GM19099 (cell line): ENCODE measurements at regions not wholly inside any gene's neighbourhood (a gene's known extent, or its start where the extent isn't known, plus 50 kb on each side); places are given as distances from the start of the nearest gene placed in this dataset.

Experiments used
- POLR2A ChIP-seq: IDR thresholded peaks from 3 replicates; pipeline ENCODE4 v1.6.1; 2011; ENCODE audit warnings: low read depth; ENCODE audit not compliant: insufficient read length; ENCODE audit errors: extremely low read depth

- no peak for TF ChIP-seq POLR2A
These were observed 126.1 kb upstream of the CPEB4 start for GRCh38 chr5:173762045-173762444.

- TF ChIP-seq POLR2A = no peak
These were observed 125.2 kb upstream of the CPEB4 start for GRCh38 chr5:173762930-173763329.

- no peak for TF ChIP-seq POLR2A
These were observed 124.7 kb upstream of the CPEB4 start for GRCh38 chr5:173763410-173763809.

DNA sequence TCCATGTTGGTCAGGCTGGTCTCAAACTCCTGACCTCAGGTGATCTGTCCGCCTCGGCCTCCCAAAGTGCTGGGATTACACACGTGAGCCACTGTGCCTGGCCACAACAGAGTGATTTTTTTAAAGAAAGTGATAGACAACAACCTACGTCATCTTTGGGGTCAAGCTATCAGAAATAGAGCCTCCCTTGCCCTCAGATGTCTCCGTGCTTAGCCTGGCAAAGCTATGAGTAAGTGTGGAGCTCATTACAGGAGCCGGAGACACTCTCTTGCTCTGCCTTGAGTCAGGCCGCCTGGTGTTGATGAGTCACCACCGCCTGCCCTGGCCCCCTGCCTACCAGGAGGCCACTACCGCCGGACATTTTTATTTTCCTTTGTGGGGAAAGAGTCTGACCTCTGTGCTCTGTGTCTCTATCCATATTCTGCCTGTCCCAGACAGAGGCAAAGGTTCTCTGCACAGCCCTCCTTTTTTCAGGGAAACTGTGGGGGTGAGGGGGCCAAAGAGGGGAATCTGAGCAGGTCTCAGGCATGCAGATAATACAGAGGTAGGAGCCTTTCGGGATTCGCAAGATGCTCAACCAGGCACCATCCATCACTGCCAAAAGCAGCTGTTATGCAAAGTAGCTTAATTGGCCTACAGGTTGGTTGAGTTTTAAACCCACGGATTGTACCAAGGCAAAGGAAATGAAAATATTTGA lies 123.7 kb upstream of the CPEB4 start:
- no peak for TF ChIP-seq POLR2A

DNA sequence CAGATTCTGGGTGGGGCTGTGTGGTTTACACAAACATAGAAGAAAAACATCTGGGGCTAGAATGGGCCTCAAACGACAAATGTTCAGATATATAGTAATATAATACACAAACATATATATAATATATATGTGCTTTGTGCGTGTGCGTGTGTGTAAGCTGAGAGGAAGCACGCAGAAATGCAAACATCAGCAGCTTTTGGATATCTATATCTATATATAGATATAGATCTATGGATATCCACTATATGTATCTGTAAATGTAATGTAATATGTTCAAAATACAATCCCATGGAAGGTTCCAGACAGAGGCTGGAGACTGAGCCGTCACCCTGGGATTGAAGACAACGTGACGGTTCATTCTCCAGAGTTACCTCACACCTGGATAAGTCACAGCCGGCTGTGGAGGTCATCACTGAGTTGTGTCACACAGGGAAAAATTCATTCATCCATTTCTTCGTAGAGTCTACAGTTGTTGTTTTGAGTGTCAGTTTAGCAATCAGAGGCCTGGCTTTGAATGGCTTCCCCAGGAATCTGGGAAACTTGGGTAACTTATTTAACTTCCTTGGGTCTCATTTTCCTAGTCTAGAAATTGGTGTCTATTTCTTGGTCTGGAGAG lies 123.0 kb upstream of the CPEB4 start:
- TF ChIP-seq POLR2A = no peak

DNA sequence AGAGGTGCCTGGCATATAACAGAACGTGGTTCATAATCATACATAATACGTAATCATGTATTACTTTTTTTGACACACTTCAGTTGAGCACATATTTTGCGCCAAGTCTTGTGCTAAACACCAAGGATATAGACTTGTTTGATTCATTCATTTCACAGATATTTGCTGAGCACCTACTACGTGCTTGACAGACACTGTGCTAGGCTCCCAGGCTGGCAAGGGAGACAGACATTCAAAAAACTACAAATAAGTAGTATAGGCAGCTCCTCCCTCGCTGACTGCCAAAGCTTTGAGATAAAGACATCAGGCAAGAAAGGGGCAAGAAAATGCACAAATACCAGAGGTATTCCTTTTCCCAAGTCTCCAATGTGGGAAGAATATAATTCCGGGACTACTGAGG lies 122.5 kb upstream of the CPEB4 start:
- TF ChIP-seq POLR2A = no peak

GRCh38 chr5:173767574-173768266 lies 120.4 kb upstream of the CPEB4 start:
- TF ChIP-seq POLR2A = no peak

GRCh38 chr5:173768267-173768806 lies 119.8 kb upstream of the CPEB4 start:
- TF ChIP-seq POLR2A = no peak

DNA sequence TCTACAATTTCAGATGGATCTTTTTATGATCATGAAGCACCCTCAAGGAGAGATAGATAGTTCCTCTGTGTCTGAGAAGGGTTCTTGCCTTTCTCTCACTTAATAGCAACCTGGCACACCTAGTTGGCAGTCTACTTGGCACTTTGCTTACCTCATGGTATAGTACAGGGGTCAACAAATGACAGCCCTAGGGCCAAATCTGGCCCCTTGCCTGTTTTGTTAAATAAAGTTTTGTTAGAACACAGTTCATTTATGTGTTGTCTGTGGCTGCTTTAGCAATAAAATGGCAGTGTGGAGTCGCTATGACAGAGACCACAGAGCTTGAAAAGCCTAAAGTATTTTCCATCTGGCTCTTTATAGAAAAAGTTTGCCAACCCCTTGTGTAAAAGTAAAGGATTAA lies 119.3 kb upstream of the CPEB4 start:
- TF ChIP-seq POLR2A = no peak

- no peak for TF ChIP-seq POLR2A
These were observed 117.5 kb upstream of the CPEB4 start for GRCh38 chr5:173770637-173771036.

DNA sequence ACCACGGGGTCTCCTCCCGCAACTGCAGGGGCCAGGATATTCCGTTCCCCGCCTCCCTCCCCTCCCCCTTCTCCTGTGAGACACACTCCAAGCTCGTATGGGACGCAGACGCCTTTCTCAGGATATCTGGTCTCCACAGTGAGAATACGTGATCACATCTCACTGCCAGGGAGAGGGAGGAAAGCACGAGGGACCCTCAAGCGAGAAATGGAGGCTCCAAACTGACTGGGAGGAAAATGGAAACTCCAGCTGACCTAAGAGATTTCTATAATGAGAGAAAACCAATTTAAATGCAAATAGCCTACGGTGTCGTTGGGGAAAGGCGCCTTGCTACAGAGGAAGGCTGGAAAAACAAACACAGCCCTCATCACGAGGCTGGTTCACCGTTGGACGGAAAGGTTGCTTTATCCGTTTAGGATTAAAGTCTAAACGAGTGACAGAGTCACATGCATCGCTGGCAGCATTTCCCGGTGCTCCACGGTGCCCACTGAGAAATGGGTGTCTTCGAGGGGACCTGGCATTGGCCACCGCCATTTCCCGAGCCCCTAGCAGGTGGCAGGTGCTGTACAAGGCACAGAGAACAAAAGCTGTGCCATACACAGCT lies 116.9 kb upstream of the CPEB4 start:
- no peak for TF ChIP-seq POLR2A

GRCh38 chr5:173771725-173772383 lies 116.3 kb upstream of the CPEB4 start:
- no peak for TF ChIP-seq POLR2A

- TF ChIP-seq POLR2A = no peak
These were observed 115.6 kb upstream of the CPEB4 start for GRCh38 chr5:173772384-173773059.

DNA sequence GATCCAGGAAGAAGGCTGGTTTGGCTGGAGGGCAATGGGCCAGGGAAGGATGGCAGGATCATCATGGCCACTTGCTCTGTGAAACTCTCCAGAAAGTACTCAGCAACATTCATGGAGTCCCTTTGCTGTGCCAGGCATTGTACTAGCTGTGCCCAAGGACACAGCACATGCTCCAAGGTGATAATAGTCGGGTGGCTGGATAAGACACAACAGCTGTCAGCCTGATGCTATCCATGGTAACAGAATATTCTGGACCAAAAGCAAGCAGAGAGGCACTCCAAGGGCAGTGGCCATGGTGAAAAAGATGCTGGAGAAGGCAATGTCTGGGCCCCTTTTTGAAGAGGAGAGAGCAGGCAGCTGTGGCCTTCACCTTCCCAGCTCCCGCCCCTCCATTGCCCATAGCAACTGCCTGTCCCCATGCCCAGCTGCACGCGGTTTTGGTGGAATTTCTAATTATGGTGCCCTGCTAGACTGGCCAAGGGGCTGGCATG lies 113.8 kb upstream of the CPEB4 start:
- no peak for TF ChIP-seq POLR2A
